Dermis blood vessel endothelial cell (primary cell): ENCODE measurements at regions not wholly inside any gene's neighbourhood (a gene's known extent, or its start where the extent isn't known, plus 50 kb on each side); places are given as distances from the start of the nearest gene placed in this dataset.

Experiments
- DNase-seq: peaks from one replicate; pipeline ENCODE4 v3.0.0; 2010

DNA sequence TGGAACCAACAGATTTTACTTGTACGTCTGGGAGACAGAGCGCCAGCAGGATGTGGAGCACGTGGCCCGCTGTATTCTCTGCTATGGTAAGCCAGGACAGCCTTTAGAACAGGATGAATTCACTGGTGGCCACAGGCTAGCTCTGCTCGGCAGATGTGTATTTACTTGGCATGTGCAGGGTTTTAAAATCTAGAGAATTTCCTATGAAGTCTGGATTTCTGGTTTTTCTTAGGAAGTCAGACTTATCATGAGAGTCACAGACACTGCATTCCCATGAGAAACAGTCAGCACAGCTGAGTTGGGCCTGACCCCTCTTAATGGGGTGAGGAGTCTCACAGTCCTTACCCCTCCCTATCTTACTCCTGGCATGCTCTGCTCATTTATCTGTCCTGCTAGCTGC, 84.6 kb upstream of the COL6A5 start:
- no peak for DNase-seq

DNA sequence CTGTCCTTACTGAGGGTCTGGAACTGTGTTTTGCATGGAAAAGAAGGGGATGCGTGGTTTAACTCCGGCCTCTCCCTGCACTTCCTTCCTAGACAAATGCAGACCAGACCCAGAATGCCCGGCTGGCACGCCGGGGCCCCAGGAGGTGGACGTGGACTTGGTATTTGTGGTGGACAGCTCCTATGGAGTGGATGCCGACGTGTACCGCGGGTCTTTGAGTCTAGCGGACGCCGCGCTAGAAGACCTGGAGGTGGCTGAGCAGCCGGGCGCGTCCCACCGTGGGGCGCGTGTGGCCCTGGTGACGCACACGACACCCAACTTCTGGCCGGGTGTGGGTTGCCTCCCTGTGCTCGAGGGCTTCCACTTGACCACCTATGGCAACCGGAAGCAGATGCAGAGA, 81.8 kb upstream of the COL6A5 start:
- DNase-seq = no peak

DNA sequence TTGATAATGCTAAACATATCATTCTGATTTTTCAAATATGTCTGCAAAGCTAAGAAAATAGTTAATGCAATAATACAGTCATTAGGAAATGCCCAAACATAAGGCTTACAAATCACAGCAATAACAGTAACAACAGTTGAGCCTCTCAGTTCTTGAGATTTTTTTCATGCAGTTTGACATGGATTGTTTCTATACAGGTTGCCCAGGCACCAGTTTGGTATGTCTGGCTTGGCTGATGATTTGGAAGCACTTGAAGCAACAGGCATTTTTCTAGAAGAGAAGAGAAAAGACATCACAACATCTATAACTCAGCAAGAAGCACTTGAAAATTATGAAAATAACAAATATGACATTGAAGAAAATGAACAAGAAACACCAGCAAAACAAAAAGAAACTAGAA, 78.7 kb upstream of the COL6A5 start:
- no peak for DNase-seq

DNA sequence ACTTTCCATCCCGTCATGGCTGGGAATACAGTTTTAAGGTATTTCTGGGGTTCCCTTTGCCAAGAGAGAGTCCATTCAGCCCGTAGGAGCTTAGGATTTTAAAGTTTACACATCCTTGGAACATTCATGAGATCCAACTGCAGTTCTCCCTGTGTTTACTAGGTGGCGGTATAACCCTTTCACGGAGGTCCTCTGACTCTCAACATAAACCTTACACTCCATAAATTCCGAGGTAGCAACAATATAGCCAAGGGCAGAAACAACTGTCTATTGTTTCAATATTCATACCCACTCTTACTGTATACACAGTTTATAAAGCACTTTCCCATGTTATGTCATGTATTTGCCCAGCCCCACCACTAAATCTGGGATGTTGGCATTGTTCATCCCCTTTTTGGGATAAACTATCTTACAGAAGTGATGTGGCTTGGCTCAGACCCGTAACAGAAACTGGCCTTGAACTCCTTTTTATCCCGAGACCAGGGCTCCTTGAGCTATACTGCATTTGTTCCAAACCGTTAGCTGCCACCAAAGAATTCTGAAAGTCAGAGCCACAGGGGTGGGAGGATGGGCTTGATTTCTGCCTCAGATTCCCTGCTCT, 69.2 kb upstream of the COL6A5 start:
- DNase-seq = peak; percentile 75

DNA sequence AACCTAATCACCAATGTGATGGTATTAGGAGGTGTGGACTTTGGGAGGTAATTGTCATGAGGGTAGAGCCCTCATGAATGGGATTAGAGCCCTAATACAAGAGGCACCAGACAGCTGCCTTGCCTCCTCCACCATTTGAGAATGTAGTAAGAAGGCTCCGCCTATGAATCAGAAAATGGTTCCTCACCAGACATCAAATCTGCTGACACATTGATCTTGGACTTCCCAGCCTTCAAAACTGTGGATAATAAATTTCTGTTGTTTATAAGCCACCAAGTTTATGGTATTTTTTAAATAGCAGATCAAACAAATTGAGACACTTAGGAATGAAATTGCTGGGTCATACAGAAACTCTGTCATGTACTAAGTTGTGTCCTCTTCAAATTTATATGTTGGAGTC, 56.8 kb upstream of the COL6A5 start:
- no peak for DNase-seq

DNA sequence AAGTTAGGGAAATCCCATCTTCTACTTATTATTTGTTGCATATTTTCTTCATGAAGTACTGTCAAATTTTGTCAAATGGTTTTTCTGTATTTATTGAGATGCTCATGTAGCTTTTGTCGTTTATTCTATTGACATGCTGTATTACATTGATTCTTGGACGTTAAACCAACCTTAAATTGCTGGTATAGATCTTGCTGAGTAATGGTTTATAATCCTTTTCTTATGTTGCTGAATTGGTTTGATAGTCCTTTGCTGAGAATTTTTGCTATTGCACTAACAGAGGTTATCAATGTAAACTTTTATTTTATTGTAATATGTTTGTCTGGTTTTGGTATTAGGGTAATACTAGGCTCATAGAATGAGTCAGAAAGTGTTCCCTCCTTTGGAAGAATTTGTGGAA, 54.3 kb upstream of the COL6A5 start:
- DNase-seq = no peak

DNA sequence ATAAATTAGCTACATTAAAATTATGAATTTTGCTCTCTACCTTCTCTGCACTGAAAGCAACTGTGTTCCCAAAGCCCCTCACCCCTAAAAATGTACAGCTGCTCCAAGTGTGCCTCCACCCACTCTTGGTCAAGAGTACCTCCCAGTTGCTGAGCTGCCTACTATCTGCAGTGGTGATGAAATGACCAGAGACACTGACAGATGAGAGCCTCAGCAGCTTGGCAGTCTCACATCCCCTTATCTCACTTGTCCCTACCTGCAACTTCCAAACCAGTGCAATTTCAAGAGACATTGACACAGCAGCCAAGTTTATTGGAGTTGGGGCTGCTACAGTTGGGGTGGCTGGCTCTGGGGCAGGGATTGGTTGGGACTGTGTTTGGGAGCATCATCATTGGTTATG, 52.2 kb upstream of the COL6A5 start:
- DNase-seq = no peak
